CD4-positive, alpha-beta T cell treated with Interleukin-21 for 1 hour (primary cell): ENCODE measurements at regions not wholly inside any gene's neighbourhood (a gene's known extent, or its start where the extent isn't known, plus 50 kb on each side); places are given as distances from the start of the nearest gene placed in this dataset.

Experiments
- DNase-seq: peaks from one replicate; pipeline ENCODE4 v3.0.0-alpha.2; 2020

GRCh38 chr2:38170733-38171132, 94.8 kb upstream of the CYP1B1 start:
- no peak for DNase-seq

DNA sequence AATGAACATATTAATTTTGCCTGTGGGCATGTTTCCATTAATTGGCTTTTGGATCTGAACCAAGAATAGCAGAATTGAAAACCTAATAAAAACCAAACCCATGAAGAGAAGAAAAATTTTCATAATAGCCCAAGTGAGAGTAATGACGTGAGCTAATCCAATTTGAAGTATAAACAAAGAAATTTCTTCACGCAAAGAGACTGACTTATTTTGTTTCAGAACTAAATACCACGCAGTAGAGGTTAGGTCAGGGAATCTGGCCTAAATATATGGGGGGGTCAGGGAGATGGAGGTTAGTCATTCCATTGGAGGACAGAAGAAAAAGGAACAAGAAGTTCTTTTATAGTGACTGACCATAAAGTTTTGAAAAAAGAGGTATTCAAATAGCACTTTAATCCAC, 94.1 kb upstream of the CYP1B1 start:
- no peak for DNase-seq

DNA sequence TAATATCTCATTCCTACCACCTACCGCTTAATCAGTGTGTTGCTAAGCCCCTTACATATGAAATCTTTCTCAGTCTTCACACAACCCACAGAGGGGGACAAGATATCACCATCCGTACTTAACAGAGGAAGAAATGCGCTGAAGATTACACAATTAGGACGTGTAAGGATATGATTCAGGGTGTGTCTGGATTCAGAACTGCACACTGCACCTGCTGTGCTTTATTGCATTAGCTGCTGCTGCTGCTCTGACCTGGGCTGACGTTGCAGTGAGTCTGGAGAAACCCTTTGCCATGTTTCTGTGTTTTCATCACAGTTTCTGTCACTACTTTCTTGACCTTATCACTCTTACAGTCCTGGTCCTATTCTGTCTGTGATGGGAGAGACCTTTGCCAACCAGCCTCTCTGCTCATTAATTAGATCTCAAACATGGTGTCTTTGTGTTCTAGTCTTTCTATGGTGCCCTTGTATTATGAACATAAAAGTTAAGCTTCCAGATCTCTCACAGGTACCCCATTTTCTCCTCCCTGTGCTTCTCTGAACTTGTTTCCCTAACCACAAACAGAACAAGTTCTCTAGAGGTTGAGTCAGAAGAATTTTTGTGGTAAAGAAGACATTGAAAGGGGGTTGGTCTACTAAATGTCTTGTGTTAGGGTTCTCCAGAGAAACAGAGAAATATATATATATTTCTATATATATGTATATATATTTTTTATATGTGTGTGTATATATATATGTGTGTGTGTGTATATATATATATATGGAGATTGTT, 92.9 kb upstream of the CYP1B1 start:
- no peak for DNase-seq

DNA sequence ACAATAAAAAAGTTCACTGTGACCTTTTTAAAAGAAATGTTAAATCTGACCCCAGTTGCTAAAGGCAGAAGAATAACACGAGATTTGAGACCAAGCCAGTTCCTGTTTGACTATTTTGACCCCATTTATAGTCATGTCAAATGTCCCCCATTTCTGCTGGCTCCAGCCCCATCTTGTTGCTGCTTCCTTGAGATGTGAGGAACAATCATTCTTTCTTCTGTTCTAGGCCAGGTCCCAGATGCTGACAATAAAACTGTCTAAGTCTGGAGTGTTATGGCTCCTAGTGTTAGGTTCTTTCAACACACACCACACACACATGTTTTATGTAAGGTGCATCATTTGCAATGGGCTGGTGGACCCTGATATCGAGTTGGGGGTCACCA, 92.0 kb upstream of the CYP1B1 start:
- DNase-seq: no peak

DNA sequence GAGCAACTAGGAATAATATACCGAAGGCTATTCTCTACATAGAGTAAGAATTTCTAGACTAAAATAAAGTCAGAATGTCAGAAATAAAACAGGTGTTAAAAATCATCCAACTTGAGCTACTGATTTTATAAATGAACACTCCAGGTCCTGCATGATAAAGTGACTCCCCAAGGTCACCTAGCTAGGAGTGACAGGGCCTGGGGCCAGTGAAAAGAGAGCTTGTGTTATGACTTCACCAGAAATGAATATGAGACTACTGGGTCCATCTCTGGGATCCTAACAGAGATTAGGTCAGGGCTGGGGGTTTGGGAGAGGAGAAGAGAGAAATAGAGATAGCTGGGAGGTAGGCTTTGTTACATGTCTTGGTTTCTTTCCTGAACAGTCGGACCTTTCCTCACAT, 89.7 kb upstream of the CYP1B1 start:
- no peak for DNase-seq

GRCh38 chr2:38164881-38165280, 88.9 kb upstream of the CYP1B1 start:
- no peak for DNase-seq

- no peak for DNase-seq
Observed at GRCh38 chr2:38163579-38163978, 87.6 kb upstream of the CYP1B1 start.

DNA sequence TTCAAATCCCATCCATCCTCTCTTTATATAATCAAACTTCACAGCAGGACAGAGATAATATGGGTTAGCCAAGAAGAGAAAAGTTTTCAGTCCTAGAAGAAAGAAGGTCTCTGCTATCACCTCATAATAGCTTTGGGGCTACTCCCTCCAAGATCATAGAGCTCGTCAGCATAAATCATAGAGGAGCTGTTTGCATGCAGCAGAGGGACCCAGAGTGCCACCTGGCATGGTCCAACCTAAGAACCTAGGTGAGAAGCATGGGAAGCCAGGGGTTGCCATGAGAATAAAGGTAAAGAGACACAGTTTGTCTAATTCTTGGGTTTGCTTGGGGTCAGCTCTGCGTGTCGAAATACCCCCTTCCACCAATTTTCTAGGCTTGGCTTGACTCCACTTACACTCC, 87.1 kb upstream of the CYP1B1 start:
- no peak for DNase-seq

DNA sequence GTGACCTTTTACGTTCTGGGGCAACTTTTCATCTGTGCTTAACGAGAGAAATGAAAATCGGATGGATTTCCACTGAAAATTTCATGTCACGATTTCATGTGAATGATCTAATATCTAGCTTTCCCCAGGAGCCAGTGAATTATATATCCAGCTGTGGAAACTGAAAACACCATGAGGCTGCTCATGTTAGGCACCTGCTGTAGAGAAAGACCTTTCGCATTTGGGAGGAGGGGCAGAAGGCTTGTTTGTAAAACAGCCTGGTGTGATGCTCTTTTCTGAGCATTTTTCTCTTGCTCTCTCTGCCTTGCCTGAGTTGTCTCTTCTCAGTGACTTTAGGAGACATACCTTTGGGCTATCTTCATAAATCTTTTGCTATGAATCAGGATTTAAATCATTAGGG, 84.6 kb upstream of the CYP1B1 start:
- no peak for DNase-seq

GRCh38 chr2:38159597-38159996, 83.6 kb upstream of the CYP1B1 start:
- DNase-seq: no peak

DNA sequence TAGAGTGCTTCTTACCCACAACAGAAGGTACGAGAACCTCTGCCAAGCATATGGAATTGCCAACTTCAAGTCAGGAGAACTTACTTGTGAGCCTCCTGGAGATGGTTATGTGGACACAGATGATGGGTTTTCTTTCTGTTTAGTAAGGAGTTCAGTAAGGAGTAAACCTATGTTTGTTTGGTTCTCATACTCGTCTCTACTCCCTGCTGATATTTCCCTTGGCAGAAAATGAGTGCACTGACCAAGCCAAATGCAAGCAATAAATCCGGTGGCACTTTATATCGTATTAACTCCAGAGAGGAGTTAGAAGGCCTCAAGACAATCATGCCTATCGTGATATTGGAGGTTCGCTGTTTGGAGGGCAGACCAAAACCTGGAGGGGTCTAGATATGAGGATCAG, 83.2 kb upstream of the CYP1B1 start:
- DNase-seq: no peak

DNA sequence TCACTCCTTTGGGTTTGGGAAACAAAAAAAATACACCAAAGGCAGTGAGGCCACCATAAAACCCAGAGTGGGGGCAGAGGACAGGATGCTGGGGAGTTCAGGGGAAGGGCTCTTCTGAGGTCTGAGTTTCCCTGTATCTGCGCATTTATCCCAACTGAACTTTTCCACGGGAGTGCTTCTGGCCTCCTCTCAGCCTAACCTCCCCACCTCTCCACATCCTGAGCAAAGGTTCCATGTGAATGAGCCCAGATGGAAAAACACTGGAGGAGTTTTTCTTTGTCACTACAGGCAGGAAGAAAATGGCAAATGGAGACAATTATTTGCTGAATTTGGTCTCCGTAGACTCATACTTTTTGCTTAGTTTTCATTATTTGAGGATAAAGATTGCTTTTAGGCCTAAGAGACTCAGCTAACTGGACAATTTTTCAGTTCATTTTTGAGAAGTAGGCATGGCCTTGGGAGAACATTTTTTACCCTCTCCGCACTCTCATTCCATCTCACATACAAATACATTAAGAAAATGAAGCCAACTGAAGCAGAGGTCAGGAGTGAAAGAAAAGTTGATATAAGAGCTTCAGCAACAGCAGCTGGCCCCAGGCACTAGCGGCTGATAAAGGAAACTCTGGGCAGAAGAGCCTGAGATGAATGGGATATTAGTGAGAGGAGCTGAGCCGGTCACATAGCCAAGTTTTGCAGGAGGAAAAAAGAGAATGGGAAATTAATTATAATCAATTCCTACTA, 82.6 kb upstream of the CYP1B1 start:
- DNase-seq: no peak

- DNase-seq: no peak
Observed at GRCh38 chr2:38156436-38156835, 80.5 kb upstream of the CYP1B1 start.

DNA sequence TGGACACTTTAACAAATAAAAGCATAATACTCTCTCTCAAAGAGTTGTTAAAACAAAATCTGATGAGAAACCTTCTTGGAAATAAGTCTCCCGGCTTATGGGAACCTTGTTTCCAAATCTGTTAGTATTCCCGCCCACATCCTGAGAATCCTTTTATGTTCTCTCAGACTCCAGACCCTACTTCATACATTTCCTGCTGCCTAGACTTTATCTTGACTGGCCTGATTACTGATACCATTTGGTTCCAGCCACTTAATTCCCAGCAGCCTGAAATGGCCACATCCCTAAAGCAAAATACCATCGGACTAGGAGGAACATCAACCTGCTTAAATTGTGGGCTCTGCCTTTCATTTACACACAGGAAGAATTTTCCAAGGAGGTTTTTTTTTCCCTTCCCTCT, 79.1 kb upstream of the CYP1B1 start:
- DNase-seq: no peak

DNA sequence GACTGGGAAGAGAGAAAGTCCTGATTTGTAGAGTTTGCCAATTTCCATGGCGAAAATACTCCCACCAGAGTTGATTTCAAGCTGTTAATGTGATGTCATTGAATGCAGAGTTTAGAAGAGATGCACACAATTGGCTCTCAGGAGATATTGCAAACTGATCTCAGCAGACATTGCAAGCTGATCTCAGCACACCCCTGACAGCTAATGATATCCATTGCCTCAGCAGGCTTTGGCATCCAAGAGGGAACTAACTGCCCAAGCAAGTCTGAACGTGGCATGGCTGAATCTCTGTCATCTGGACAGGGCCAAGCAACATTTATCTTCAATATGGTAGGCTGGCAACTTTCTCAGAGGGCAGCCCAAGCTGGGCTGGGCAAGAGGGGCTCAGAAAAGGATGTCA, 78.4 kb upstream of the CYP1B1 start:
- no peak for DNase-seq

DNA sequence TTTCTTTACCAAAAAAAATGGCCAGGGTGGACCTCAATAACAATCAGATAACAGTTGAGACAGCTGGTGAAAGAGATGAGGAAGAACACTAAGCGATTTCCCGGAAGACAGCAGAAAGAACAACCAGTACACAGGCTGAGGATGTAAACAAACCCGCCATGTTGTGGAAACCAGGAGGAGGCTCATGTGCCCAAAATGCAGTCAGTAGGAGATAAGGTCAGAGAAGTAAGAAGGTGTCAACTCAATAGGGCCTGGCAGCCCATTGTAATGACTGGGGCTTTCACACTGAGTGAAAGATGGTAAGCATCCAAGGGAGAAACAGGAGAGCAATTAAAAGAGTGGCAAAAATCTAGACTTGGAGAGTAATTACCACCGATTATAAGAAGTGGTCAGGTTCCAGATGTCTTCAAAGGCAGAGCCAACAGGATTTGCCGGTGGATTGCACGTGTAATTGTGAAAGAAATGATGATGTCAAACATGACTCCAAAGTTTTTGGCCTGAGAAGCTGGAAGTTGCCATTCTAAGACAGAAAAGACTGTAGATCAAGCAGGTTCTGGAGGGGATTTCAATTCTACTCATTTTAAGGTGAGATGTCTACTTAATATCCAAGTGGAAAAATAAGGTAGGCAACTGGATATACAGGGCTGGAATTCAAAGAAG, 77.7 kb upstream of the CYP1B1 start:
- no peak for DNase-seq

DNA sequence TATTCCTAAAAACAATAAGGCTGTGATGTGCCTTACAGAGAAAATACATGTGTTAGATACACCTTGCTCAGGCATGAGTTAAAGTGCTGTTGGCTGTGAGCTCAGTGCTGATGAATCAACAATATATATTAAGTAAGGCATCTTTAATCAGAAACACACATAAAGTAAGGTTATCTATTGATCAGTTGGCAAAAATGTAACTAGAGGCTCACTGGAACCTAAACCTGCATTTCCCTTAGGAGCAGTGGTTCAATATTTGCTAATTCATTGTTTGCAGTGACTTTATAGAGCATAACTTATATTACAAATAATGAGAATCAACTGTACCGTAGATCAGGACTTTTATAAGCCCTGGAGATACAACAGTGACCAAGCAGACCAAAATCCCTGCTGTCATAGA, 77.0 kb upstream of the CYP1B1 start:
- DNase-seq: no peak

DNA sequence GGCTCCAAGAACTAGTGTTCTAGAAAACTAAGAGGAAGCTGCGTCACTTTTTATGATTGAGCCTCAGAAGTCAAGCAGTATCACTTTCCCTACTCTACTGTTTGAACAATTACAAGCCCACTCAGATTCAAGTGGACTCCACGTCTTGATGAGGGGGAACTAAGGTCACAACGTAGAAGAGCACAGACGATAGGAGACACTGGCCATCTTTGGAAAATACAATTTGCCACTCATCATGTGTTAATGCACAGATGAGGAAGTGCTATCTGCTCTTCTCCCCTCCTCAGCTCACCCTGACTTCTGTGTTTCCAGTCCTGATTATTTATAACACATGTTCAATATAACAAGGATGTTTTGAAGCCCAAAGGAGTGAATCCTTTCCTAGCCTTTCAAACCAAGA, 76.1 kb upstream of the CYP1B1 start:
- DNase-seq: no peak

GRCh38 chr2:38149531-38149930, 73.6 kb upstream of the CYP1B1 start:
- no peak for DNase-seq

DNA sequence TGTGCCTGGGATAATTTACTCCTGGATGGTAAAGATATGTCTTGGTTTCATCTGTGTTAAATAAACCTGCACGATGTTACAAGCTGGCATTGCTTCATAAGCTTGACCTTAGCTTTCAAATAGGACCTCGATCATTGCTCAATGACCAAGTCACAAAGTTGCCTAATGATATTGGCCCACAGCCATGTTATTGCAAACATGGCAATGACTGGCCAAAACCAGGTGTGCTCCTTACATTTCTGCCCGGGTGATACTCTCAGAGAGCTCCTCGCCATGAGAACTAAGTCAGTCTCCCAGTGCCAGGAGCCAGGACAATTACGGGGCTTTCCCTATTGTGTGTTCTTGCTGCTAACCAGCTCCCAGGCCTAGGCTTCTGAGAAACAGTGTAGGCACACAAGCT, 72.5 kb upstream of the CYP1B1 start:
- DNase-seq: no peak

DNA sequence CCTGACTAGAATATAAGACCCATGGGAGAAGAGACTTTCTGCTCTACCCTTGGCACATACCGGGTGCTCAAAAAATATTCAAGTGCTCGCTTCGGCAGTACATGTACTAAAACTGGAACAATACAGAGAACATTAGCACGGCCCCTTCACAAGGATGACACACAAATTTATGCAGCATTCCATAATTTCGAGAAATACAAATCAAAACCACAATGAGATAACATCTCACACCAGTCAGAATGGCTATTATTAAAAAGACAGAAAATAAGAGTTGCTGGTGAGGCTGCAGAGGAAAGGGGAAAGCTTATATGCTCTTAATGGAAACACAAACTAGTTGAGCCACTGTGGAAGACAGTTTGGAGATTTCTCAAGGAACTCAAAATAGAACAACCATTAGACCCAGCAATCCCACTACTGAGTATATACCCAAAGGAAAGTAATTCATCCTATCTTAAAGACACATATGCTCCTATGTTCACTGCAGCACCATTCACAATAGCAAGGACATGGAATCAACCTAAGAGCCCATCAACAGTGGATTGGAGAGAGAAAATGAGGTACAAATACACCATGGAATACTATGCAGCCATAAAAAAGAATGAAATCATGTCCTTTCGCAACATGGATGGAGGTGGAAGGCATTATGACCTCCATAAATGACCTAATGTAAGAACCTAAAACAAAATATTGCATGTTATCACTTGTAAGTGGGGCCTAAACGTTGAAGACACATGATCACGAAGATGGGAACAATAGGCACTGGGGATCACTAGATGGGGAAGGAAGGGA, 71.6 kb upstream of the CYP1B1 start:
- DNase-seq: no peak

GRCh38 chr2:38146907-38147307, 71.0 kb upstream of the CYP1B1 start:
- DNase-seq: no peak

- no peak for DNase-seq
Observed at GRCh38 chr2:38146275-38146906, 70.4 kb upstream of the CYP1B1 start.
